ENCODE measurements at regions not wholly inside any gene's neighbourhood (a gene's known extent, or its start where the extent isn't known, plus 50 kb on each side); places are given as distances from the start of the nearest gene placed in this dataset.

- H3K9me3 ChIP-seq (ENCODE audit: control insufficient read depth, low read length, poor library complexity, severe bottlenecking): no peaks in the 10 kb centered on the region
- Mint-ChIP-seq H3K27me3 (peaks cover 4% of the 10 kb centered on the region), H3K27ac (no peak overlapping the region), H3K4me1 (no peaks in the 10 kb centered on the region), H3K4me3 (no peak overlapping the region), H3K36me3 (ENCODE audit: low read depth) (no peaks in the 10 kb centered on the region)
- ATAC-seq (no peak), DNase-seq (no peak)
Observed at GRCh38 chr10:120641695-120642094, 184.7 kb downstream of the PLPP4 start.

- no peaks in the 10 kb centered on the region for H3K4me1 Mint-ChIP-seq
- no peaks in the 10 kb centered on the region for H3K36me3 Mint-ChIP-seq (ENCODE audit: low read depth)
- no peak for DNase-seq
- no peaks in the 10 kb centered on the region for H3K9me3 ChIP-seq (ENCODE audit: control insufficient read depth, low read length, poor library complexity, severe bottlenecking)
- H3K4me3 Mint-ChIP-seq: no peak overlapping the region
- H3K27ac Mint-ChIP-seq: no peak overlapping the region
- no peak for ATAC-seq
- H3K27me3 Mint-ChIP-seq: peaks cover 11% of the 10 kb centered on the region
Observed at GRCh38 chr10:120643351-120643750, 186.3 kb downstream of the PLPP4 start.

GRCh38 chr10:120644556-120645410, 187.8 kb downstream of the PLPP4 start:
- Mint-ChIP-seq H3K27me3 (peaks cover 7% of the 10 kb centered on the region), H3K27ac (no peak overlapping the region), H3K4me3 (no peak overlapping the region), H3K4me1 (no peaks in the 10 kb centered on the region), H3K36me3 (ENCODE audit: low read depth) (no peaks in the 10 kb centered on the region)
- H3K9me3 ChIP-seq (ENCODE audit: control insufficient read depth, low read length, poor library complexity, severe bottlenecking): no peaks in the 10 kb centered on the region
- no peak for DNase-seq
- ATAC-seq: no peak

GRCh38 chr10:120646159-120646732, 189.2 kb downstream of the PLPP4 start:
- Mint-ChIP-seq H3K27me3 (peaks cover 7% of the 10 kb centered on the region), H3K4me1 (no peaks in the 10 kb centered on the region), H3K27ac (no peak overlapping the region), H3K36me3 (ENCODE audit: low read depth) (no peaks in the 10 kb centered on the region), H3K4me3 (no peak overlapping the region)
- no peaks in the 10 kb centered on the region for H3K9me3 ChIP-seq (ENCODE audit: control insufficient read depth, low read length, poor library complexity, severe bottlenecking)
- ATAC-seq: no peak
- DNase-seq: no peak

GRCh38 chr10:120646738-120647456, 189.9 kb downstream of the PLPP4 start:
- Mint-ChIP-seq H3K36me3 (ENCODE audit: low read depth) (no peaks in the 10 kb centered on the region), H3K4me1 (no peaks in the 10 kb centered on the region)
- no peak for DNase-seq

GRCh38 chr10:120650705-120651399, 193.8 kb downstream of the PLPP4 start:
- H3K9me3 ChIP-seq (ENCODE audit: control insufficient read depth, low read length, poor library complexity, severe bottlenecking): no peaks in the 10 kb centered on the region
- no peak overlapping the region for H3K4me3 Mint-ChIP-seq
- no peaks in the 10 kb centered on the region for H3K4me1 Mint-ChIP-seq
- no peaks in the 10 kb centered on the region for H3K36me3 Mint-ChIP-seq (ENCODE audit: low read depth)
- no peak overlapping the region for H3K27ac Mint-ChIP-seq
- peaks cover 7% of the 10 kb centered on the region for H3K27me3 Mint-ChIP-seq
- DNase-seq (no peak), ATAC-seq (no peak)

More at GRCh38 chr10:120646738-120647456, 189.9 kb downstream of the PLPP4 start:
- H3K9me3 ChIP-seq (ENCODE audit: control insufficient read depth, low read length, poor library complexity, severe bottlenecking): no peaks in the 10 kb centered on the region
- H3K27me3 Mint-ChIP-seq: peaks cover 7% of the 10 kb centered on the region
- H3K27ac Mint-ChIP-seq: no peak overlapping the region
- H3K4me3 Mint-ChIP-seq: no peak overlapping the region
- ATAC-seq: no peak

GRCh38 chr10:120656107-120656506, 195.1 kb upstream of the WDR11 start:
- H3K4me1 Mint-ChIP-seq: no peaks in the 10 kb centered on the region
- no peak overlapping the region for H3K4me3 Mint-ChIP-seq
- H3K36me3 Mint-ChIP-seq (ENCODE audit: low read depth): no peaks in the 10 kb centered on the region
- no peak overlapping the region for H3K27ac Mint-ChIP-seq
- DNase-seq (no peak), ATAC-seq (no peak)
- H3K9me3 ChIP-seq (ENCODE audit: control insufficient read depth, low read length, poor library complexity, severe bottlenecking): no peaks in the 10 kb centered on the region
- peaks cover 14% of the 10 kb centered on the region for H3K27me3 Mint-ChIP-seq

GRCh38 chr10:120657371-120657770, 193.8 kb upstream of the WDR11 start:
- Mint-ChIP-seq H3K4me1 (no peaks in the 10 kb centered on the region), H3K27me3 (peaks cover 14% of the 10 kb centered on the region), H3K27ac (no peak overlapping the region), H3K36me3 (ENCODE audit: low read depth) (no peaks in the 10 kb centered on the region), H3K4me3 (no peak overlapping the region)
- ATAC-seq: no peak
- no peak for DNase-seq
- no peaks in the 10 kb centered on the region for H3K9me3 ChIP-seq (ENCODE audit: control insufficient read depth, low read length, poor library complexity, severe bottlenecking)

- DNase-seq: no peak
- Mint-ChIP-seq H3K4me3 (no peak overlapping the region), H3K4me1 (no peaks in the 10 kb centered on the region), H3K36me3 (ENCODE audit: low read depth) (no peaks in the 10 kb centered on the region), H3K27me3 (peaks cover 14% of the 10 kb centered on the region), H3K27ac (peak overlapping the region; percentile 12)
- H3K9me3 ChIP-seq (ENCODE audit: control insufficient read depth, low read length, poor library complexity, severe bottlenecking): no peaks in the 10 kb centered on the region
- no peak for ATAC-seq
Observed at GRCh38 chr10:120658943-120659885, 191.9 kb upstream of the WDR11 start.

GRCh38 chr10:120666308-120666707, 184.9 kb upstream of the WDR11 start:
- Mint-ChIP-seq H3K36me3 (ENCODE audit: low read depth) (no peaks in the 10 kb centered on the region), H3K4me1 (no peaks in the 10 kb centered on the region), H3K27ac (no peak overlapping the region), H3K27me3 (no peaks in the 10 kb centered on the region), H3K4me3 (no peak overlapping the region)
- ATAC-seq: no peak
- no peaks in the 10 kb centered on the region for H3K9me3 ChIP-seq (ENCODE audit: control insufficient read depth, low read length, poor library complexity, severe bottlenecking)
- no peak for DNase-seq

- Mint-ChIP-seq H3K4me1 (no peaks in the 10 kb centered on the region), H3K36me3 (ENCODE audit: low read depth) (no peaks in the 10 kb centered on the region), H3K27me3 (no peaks in the 10 kb centered on the region), H3K4me3 (no peak overlapping the region), H3K27ac (no peak overlapping the region)
- DNase-seq (no peak), ATAC-seq (no peak)
- no peaks in the 10 kb centered on the region for H3K9me3 ChIP-seq (ENCODE audit: control insufficient read depth, low read length, poor library complexity, severe bottlenecking)
Observed at GRCh38 chr10:120667276-120667675, 183.9 kb upstream of the WDR11 start.

- Mint-ChIP-seq H3K27ac (no peak overlapping the region), H3K36me3 (ENCODE audit: low read depth) (no peaks in the 10 kb centered on the region), H3K27me3 (no peaks in the 10 kb centered on the region), H3K4me1 (no peaks in the 10 kb centered on the region), H3K4me3 (no peak overlapping the region)
- no peak for ATAC-seq
- no peaks in the 10 kb centered on the region for H3K9me3 ChIP-seq (ENCODE audit: control insufficient read depth, low read length, poor library complexity, severe bottlenecking)
- DNase-seq: no peak
Observed at GRCh38 chr10:120671491-120671890, 179.7 kb upstream of the WDR11 start.
